A673 (cell line): ENCODE measurements at regions not wholly inside any gene's neighbourhood (a gene's known extent, or its start where the extent isn't known, plus 50 kb on each side); places are given as distances from the start of the nearest gene placed in this dataset.

Experiments used
- BruUV-seq: library from RNA; stranded (reverse); fragments of 400-500 nt; replicated peaks from 2 replicates; lab custom pipeline; 2021; lab: Mats Ljungman, UMichigan
- CTCF ChIA-PET: fragments of 300-600 bp; sonication (Branson Sonifier 250); formaldehyde crosslinking; loops from one replicate; lab custom pipeline; 2022; ENCODE audit warnings: antibody characterized with exemption; lab: Charles Lee
- POLR2A ChIA-PET: fragments of 300-600 bp; sonication (Branson Sonifier 250); formaldehyde crosslinking; loops from one replicate; lab custom pipeline; 2022; ENCODE audit warnings: antibody characterized with exemption; ENCODE audit not compliant: low non-redundant PET; lab: Charles Lee
- DNase-seq: peaks from one replicate; pipeline ENCODE4 v3.0.0-alpha.2; 2015; ENCODE audit warnings: low spot score
- H3K27ac ChIP-seq: fragments of 200-600 bp; sonication (generic); 2 replicates; pipeline ENCODE4 v1.5.1; 2016; ENCODE audit warnings: mixed run types, low read depth, mild to moderate bottlenecking, mixed read lengths, antibody characterized with exemption, low read length; ENCODE audit not compliant: poor library complexity, severe bottlenecking
- H3K27me3 ChIP-seq: fragments of 200-600 bp; sonication (generic); replicated peaks from 2 replicates; pipeline ENCODE4 v1.6.1; 2017; ENCODE audit warnings: mixed run types, low read depth, mild to moderate bottlenecking, mixed read lengths, antibody characterized with exemption, low read length; ENCODE audit not compliant: insufficient read depth, poor library complexity
- H3K36me3 ChIP-seq: fragments of 200-600 bp; sonication (generic); 2 replicates; pipeline ENCODE4 v1.6.1; 2016; ENCODE audit warnings: mixed run types, mild to moderate bottlenecking, mixed read lengths, antibody characterized with exemption, low read length; ENCODE audit not compliant: insufficient read depth, poor library complexity, severe bottlenecking
- H3K4me1 ChIP-seq: fragments of 200-600 bp; sonication (generic); 2 replicates; pipeline ENCODE4 v1.6.1; 2017; ENCODE audit warnings: mixed run types, mild to moderate bottlenecking, mixed read lengths, antibody characterized with exemption, low read length; ENCODE audit not compliant: insufficient read depth, poor library complexity, severe bottlenecking
- H3K4me3 ChIP-seq: fragments of 200-600 bp; sonication (generic); 2 replicates; pipeline ENCODE4 v1.5.1; 2016; ENCODE audit warnings: low read depth, mixed run types, mild to moderate bottlenecking, mixed read lengths, low read length; ENCODE audit not compliant: poor library complexity, severe bottlenecking
- H3K9me3 ChIP-seq: fragments of 200-600 bp; sonication (generic); 2 replicates; pipeline ENCODE4 v1.6.1; 2016; ENCODE audit warnings: mixed run types, low read depth, mild to moderate bottlenecking, mixed read lengths, antibody characterized with exemption, low read length; ENCODE audit not compliant: poor library complexity, severe bottlenecking
- CTCF ChIP-seq: fragments of 300-800, 200-600 bp; sonication (generic); conservative IDR thresholded peaks from 2 replicates; pipeline ENCODE4 v1.5.1; 2017; ENCODE audit warnings: low read depth, mild to moderate bottlenecking, antibody characterized with exemption, low read length, moderate library complexity, mixed read lengths
- EZH2 ChIP-seq: fragments of 200-600 bp; sonication (generic); IDR thresholded peaks from 2 replicates; pipeline ENCODE4 v1.6.1; 2017; ENCODE audit warnings: borderline replicate concordance, low read depth, mild to moderate bottlenecking, mixed read lengths, antibody characterized with exemption, low read length; ENCODE audit not compliant: poor library complexity, severe bottlenecking
- intact Hi-C: fragments of 100-400 bp; cut with micrococcal nuclease; formaldehyde crosslinking; loops from one replicate; pipeline ENCODE4 v1.10.0; 2022; ENCODE audit not compliant: unreplicated experiment

GRCh38 chr18:42268798-42269197 lies 313.8 kb downstream of the PIK3C3 start:
- ChIA-PET CTCF (no interaction called here), POLR2A (no interaction called here)
- Histone ChIP-seq H3K27ac (no peak overlapping the region), H3K4me3 (no peak overlapping the region), H3K36me3 (no peaks in the 10 kb centered on the region), H3K27me3 (no peaks in the 10 kb centered on the region), H3K9me3 (no peaks in the 10 kb centered on the region), H3K4me1 (peaks cover 13% of the 10 kb centered on the region)
- TF ChIP-seq EZH2 = no peak
- TF ChIP-seq CTCF = no peak
- BruUV-seq = no TSS peak
- intact Hi-C loops = no loop called here
- no peak for DNase-seq

- CTCF ChIA-PET = interaction anchor here (0.8 kb wide), 1 partner anchor 219 kb away, joined by 3 read pairs; no protein-coding TSS in a partner anchor
- no peak for DNase-seq
- Histone ChIP-seq H3K27ac (no peak overlapping the region), H3K36me3 (no peaks in the 10 kb centered on the region), H3K4me3 (no peak overlapping the region), H3K9me3 (no peaks in the 10 kb centered on the region), H3K4me1 (peaks cover 40% of the 10 kb centered on the region), H3K27me3 (no peaks in the 10 kb centered on the region)
- TF ChIP-seq CTCF = no peak
- no peak for TF ChIP-seq EZH2
- POLR2A ChIA-PET = interaction anchor here (0.6 kb wide), 1 partner anchor 88 kb away, joined by 3 read pairs; no protein-coding TSS in a partner anchor
- no TSS peak for BruUV-seq
- intact Hi-C loops = no loop called here
Observed at GRCh38 chr18:42271647-42272414, 316.8 kb downstream of the PIK3C3 start.

GRCh38 chr18:42274488-42275137 lies 319.6 kb downstream of the PIK3C3 start:
- POLR2A ChIA-PET = interaction anchor here (0.9 kb wide), 1 partner anchor 160 kb away, joined by 5 read pairs; no protein-coding TSS in a partner anchor
- Histone ChIP-seq H3K36me3 (no peaks in the 10 kb centered on the region), H3K27me3 (no peaks in the 10 kb centered on the region), H3K4me3 (no peak overlapping the region), H3K4me1 (peaks cover 47% of the 10 kb centered on the region), H3K27ac (peak overlapping the region; percentile 93), H3K9me3 (no peaks in the 10 kb centered on the region)
- CTCF ChIA-PET = interaction anchor here (0.6 to 1.7 kb wide), 3 partner anchors 159 to 165 kb away, joined by 3 to 10 read pairs (median 3); no protein-coding TSS in a partner anchor
- peak; percentile 74 for DNase-seq
- intact Hi-C loops = loop anchor here (1.0 to 5.0 kb wide), 4 partner anchors 38 to 337 kb away; no protein-coding TSS in a partner anchor
- TF ChIP-seq CTCF = peak; percentile 57
- no peak for TF ChIP-seq EZH2
- BruUV-seq = no TSS peak
